ENCODE measurements at regions not wholly inside any gene's neighbourhood (a gene's known extent, or its start where the extent isn't known, plus 50 kb on each side); places are given as distances from the start of the nearest gene placed in this dataset.

GRCh38 chr13:84983321-84983720 is 815.9 kb downstream of the SLITRK6 start:
- Histone ChIP-seq H3K56ac (ENCODE audit: extremely low read depth, insufficient read depth, low read length) (no peak overlapping the region), H2AK9ac (replicated peaks; ENCODE audit: low read depth, low read length, poor library complexity) (no peak overlapping the region), H3K14ac (replicated peaks; ENCODE audit: low read depth, low read length) (no peak overlapping the region), H3K27ac (ENCODE audit: insufficient read depth, low read length) (no peak overlapping the region), H2AK5ac (ENCODE audit: low read depth, low read length) (no peak overlapping the region), H3K4ac (ENCODE audit: low read depth, low read length) (no peak overlapping the region), H3K9me1 (ENCODE audit: insufficient read depth, low read length) (no peaks in the 10 kb centered on the region), H3K79me1 (ENCODE audit: low read depth in 1 of 2, low read length in 2 of 2) (no peaks in the 10 kb centered on the region), H4K5ac (ENCODE audit: low read depth, low read length) (no peak overlapping the region), H3K18ac (ENCODE audit: low read depth, low read length) (no peak overlapping the region), H3K4me1 (ENCODE audit: control insufficient read depth, insufficient read depth, low read length) (no peaks in the 10 kb centered on the region), H3K9me3 (ENCODE audit: control insufficient read depth, insufficient read depth, low read length) (no peaks in the 10 kb centered on the region), H3K23ac (ENCODE audit: low read depth, low read length) (no peak overlapping the region), H3K36me3 (ENCODE audit: control insufficient read depth, insufficient read depth, low read length) (no peaks in the 10 kb centered on the region), H3K4me3 (ENCODE audit: insufficient read depth, low read depth, low read length) (no peak overlapping the region), H2BK120ac (ENCODE audit: low read depth, low read length) (no peak overlapping the region), H4K8ac (ENCODE audit: low read depth in 2 of 2, low read length in 2 of 2) (no peak overlapping the region), H3K9ac (ENCODE audit: low read depth, low read length) (no peak overlapping the region), H3K4me2 (ENCODE audit: low read depth, low read length) (no peak overlapping the region), H2BK15ac (ENCODE audit: low read depth, low read length) (no peak overlapping the region), H2AFZ (replicated peaks; ENCODE audit: low read length, poor library complexity) (no peak overlapping the region), H4K91ac (ENCODE audit: insufficient read depth, low read depth, low read length) (no peak overlapping the region), H2BK5ac (ENCODE audit: low read depth, low read length, poor library complexity, severe bottlenecking) (no peak overlapping the region), H3K27me3 (ENCODE audit: control insufficient read depth, insufficient read depth, low read length) (no peaks in the 10 kb centered on the region), H2BK20ac (ENCODE audit: low read depth, low read length) (no peak overlapping the region), H4K20me1 (ENCODE audit: insufficient read depth, low read length) (no peaks in the 10 kb centered on the region)
- ATAC-seq (ENCODE audit: low read depth), result no peak
- intact Hi-C loops (cut with micrococcal nuclease), result no loop called here
- BruUV-seq (replicated peaks), result no TSS peak
- no peak for TF ChIP-seq RFX5 (IDR thresholded peaks at IDR 0.05; ENCODE audit: low read depth, low read length)
- POLR2A ChIA-PET (ENCODE audit: unreplicated experiment), result no interaction called here
- no peak for DNase-seq
- CTCF ChIA-PET, result interaction anchor here (0.6 kb wide), 1 partner anchor 26 kb away, joined by 3 read pairs; no protein-coding TSS in a partner anchor
- in situ Hi-C loops (cut with MboI; ENCODE audit: low sequenced_read_pairs), result no loop called here
- WGBS, 2 experiments (ENCODE audit: extremely low coverage in 2 of 2, insufficient read length in 1 of 2), result no CpG with 5 or more reads among the region's 2 CpGs
- dilution Hi-C loops (cut with HindIII; ENCODE audit: low sequenced_read_pairs, unreplicated experiment), result no loop called here

Data from IMR-90 (cell line).